Vagina (tissue), 2 donors: ENCODE measurements at regions not wholly inside any gene's neighbourhood (a gene's known extent, or its start where the extent isn't known, plus 50 kb on each side); places are given as distances from the start of the nearest gene placed in this dataset.

Source experiments
- CTCF ChIP-seq, 3 experiments: fragments of 450-650 bp in 2 of 3; fragments of 200-600 bp in 1 of 3; sonication (generic) in 1 of 3; IDR thresholded peaks; one replicate each; pipeline ENCODE4 v1.5.1; 2017 to 2019; ENCODE audit warnings: antibody characterized with exemption in 3 of 3, mild to moderate bottlenecking in 2 of 3, moderate library complexity in 2 of 3
- POLR2A ChIP-seq, 2 donors: fragments of 450-650 bp; IDR thresholded peaks; one replicate each; pipeline ENCODE4 v1.6.1; 2017; ENCODE audit warnings: antibody characterized with exemption in 2 of 2, mild to moderate bottlenecking in 2 of 2, moderate library complexity in 2 of 2

DNA sequence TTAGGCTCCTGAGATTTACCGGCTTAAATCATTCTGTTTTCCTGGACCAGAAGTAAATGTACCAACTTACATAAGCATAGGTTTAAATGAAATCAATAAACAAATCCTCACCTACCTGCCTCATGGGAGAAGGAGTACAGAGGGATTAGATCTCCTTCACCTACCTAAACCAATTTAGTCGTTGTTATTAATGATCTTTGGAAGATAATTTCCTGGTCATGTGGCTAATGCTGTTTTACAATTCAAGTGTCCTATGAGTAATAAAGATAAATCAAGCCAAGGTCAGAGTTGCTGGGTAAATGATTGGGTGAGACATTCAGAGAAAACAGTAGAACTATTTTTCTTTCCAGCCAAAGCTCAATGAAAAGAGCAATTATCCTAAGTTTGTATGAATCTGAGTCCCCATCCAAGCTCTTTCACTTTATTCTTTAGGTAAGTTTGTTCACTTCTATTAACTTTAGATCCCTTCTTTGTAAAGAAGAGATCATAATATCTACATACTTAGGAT, 423.0 kb upstream of the FAM241A start:
- no peak for TF ChIP-seq CTCF (IDR thresholded peaks at IDR 0.05)
- no peak for TF ChIP-seq POLR2A (IDR thresholded peaks at IDR 0.05)
